Fibroblast of lung (primary cell): ENCODE measurements at regions not wholly inside any gene's neighbourhood (a gene's known extent, or its start where the extent isn't known, plus 50 kb on each side); places are given as distances from the start of the nearest gene placed in this dataset.

Source experiments
- DNase-seq, 2 donors: peaks; one replicate each; pipeline versions ENCODE4 v3.0.0 to v3.0.0-alpha.2; 2010; ENCODE audit warnings: low read depth in 2 of 2
- H2AFZ ChIP-seq: 2 replicates; pipeline ENCODE4 v1.5.1; 2012; ENCODE audit warnings: low read length, control low read depth, inconsistent platforms
- H3K27ac ChIP-seq: 2 replicates; pipeline ENCODE4 v1.5.1; 2011; ENCODE audit warnings: low read length, control low read depth; ENCODE audit not compliant: insufficient read depth
- H3K27me3 ChIP-seq: 2 replicates; pipeline ENCODE4 v1.5.1; 2011; ENCODE audit warnings: mild to moderate bottlenecking, low read length; ENCODE audit not compliant: control insufficient read depth, insufficient read depth
- H3K36me3 ChIP-seq: 2 replicates; pipeline ENCODE4 v1.5.1; 2011; ENCODE audit warnings: low read length; ENCODE audit not compliant: control insufficient read depth, insufficient read depth
- H3K4me1 ChIP-seq: 2 replicates; pipeline ENCODE4 v1.5.1; 2011; ENCODE audit warnings: low read length; ENCODE audit not compliant: control insufficient read depth, insufficient read depth; ENCODE audit errors: extremely low read depth
- H3K4me2 ChIP-seq: 2 replicates; pipeline ENCODE4 v1.5.1; 2011; ENCODE audit warnings: low read length, control low read depth; ENCODE audit not compliant: insufficient read depth; ENCODE audit errors: extremely low read depth
- H3K4me3 ChIP-seq, 4 experiments: fragments of 200-600 bp in 1 of 4; sonication (generic) in 1 of 4; replicated peaks in 1 of 4; 2 replicates each; pipeline ENCODE4 v1.5.1; 2011 to 2016; ENCODE audit warnings: low read length in 4 of 4, low read depth in 3 of 4, mild to moderate bottlenecking in 3 of 4, control low read depth in 2 of 4, inconsistent platforms in 1 of 4, mixed read lengths in 1 of 4; ENCODE audit not compliant: insufficient read depth in 1 of 4; ENCODE audit errors: control extremely low read depth in 1 of 4
- H3K79me2 ChIP-seq: 2 replicates; pipeline ENCODE4 v1.5.1; 2012; ENCODE audit warnings: mild to moderate bottlenecking, low read length, inconsistent platforms; ENCODE audit not compliant: control insufficient read depth, insufficient read depth
- H3K9ac ChIP-seq: 2 replicates; pipeline ENCODE4 v1.5.1; 2011; ENCODE audit warnings: mild to moderate bottlenecking, low read length, control low read depth; ENCODE audit not compliant: insufficient read depth
- H3K9me3 ChIP-seq: 2 replicates; pipeline ENCODE4 v1.5.1; 2012; ENCODE audit warnings: low read depth, low read length; ENCODE audit not compliant: control insufficient read depth, insufficient read depth
- H4K20me1 ChIP-seq: 2 replicates; pipeline ENCODE4 v1.5.1; 2011; ENCODE audit warnings: low read length; ENCODE audit not compliant: control insufficient read depth, insufficient read depth; ENCODE audit errors: extremely low read depth
- EZH2 ChIP-seq: IDR thresholded peaks from 2 replicates; pipeline ENCODE4 v1.5.1; 2012; ENCODE audit warnings: low read length, control low read depth, mild to moderate bottlenecking; ENCODE audit errors: missing control alignments
- TF ChIP-seq, protein P1 (sequence below), 2 donors: IDR thresholded peaks in 1 of 2; conservative IDR thresholded peaks in 1 of 2; 1 replicate in 1 of 2; 2 replicates in 1 of 2; pipeline ENCODE4 v1.5.1; 2011 to 2012; ENCODE audit warnings: low read length in 2 of 2, control low read depth in 1 of 2, inconsistent platforms in 1 of 2, low read depth in 1 of 2, mild to moderate bottlenecking in 1 of 2

DNA sequence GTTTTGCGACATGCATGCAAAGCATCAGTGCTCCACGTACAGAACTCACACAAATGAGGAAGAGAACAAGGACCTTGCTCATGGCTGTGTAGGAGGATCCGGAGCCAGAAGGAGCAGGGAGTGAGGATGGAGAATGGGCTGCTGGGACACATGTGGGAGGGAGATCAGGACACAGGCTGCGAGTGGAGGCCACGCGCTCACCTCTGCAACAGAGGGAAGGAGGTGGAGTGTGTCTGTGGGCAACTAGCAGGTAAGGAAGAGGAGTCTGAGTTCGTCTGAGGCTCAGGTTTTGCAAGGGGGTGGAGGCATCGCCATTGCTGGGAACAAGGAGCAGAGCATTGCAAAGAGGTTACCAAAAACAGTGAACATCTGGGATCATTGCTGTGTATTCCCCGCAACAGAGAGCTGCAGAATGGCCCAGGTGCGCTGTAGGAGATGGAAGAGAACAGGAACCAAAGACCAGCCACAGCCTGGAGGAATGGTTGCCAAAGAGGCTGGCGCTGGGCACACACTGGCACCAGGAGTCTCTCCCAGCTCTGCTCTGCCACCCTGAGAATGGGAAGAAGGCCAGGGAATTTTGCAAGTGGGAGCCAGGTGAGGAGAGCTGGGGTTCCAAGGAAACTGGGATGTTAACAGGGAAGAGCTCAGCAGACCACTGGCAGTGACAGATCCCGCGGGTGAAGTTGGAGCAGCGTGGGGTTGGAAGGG, 90.0 kb upstream of the RPS6KA2 start:
- no peak overlapping the region for H3K9ac ChIP-seq
- DNase-seq = no peak
- no peak overlapping the region for H2AFZ ChIP-seq
- no peak overlapping the region for H3K4me3 ChIP-seq
- no peak overlapping the region for H3K27ac ChIP-seq
- H3K27me3 ChIP-seq = no peaks in the 10 kb centered on the region
- H3K36me3 ChIP-seq = no peaks in the 10 kb centered on the region
- H3K4me1 ChIP-seq = no peaks in the 10 kb centered on the region
- no peaks in the 10 kb centered on the region for H3K9me3 ChIP-seq
- no peaks in the 10 kb centered on the region for H3K79me2 ChIP-seq
- no peak for TF ChIP-seq EZH2
- TF ChIP-seq, protein P1, sequence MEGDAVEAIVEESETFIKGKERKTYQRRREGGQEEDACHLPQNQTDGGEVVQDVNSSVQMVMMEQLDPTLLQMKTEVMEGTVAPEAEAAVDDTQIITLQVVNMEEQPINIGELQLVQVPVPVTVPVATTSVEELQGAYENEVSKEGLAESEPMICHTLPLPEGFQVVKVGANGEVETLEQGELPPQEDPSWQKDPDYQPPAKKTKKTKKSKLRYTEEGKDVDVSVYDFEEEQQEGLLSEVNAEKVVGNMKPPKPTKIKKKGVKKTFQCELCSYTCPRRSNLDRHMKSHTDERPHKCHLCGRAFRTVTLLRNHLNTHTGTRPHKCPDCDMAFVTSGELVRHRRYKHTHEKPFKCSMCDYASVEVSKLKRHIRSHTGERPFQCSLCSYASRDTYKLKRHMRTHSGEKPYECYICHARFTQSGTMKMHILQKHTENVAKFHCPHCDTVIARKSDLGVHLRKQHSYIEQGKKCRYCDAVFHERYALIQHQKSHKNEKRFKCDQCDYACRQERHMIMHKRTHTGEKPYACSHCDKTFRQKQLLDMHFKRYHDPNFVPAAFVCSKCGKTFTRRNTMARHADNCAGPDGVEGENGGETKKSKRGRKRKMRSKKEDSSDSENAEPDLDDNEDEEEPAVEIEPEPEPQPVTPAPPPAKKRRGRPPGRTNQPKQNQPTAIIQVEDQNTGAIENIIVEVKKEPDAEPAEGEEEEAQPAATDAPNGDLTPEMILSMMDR (conservative IDR thresholded peaks at IDR 0.05 in 1 of 2, IDR thresholded peaks at IDR 0.05 in 1 of 2; ENCODE audit: low read depth in 1 of 2, low read length in 2 of 2) = no peak
- H4K20me1 ChIP-seq = no peaks in the 10 kb centered on the region
- no peak overlapping the region for H3K4me2 ChIP-seq

DNA sequence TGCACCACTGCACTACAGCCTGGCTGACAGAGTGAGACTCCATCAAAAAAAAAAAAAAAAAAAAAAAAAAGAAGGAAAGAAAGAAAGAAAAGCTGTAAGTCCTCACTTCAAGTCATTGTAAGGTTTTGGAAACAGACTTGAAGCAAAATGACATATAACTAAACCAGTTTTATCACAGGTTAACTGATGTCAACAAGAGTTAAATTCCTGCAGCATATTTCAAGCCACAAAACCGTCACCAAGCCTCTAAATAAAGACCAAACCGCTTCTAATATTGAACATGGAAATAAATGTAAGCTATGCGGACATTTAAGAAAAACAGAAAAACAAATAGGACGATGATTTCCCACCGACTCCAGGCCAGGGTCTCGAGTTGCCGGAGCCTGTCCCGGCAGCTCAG, 88.9 kb upstream of the RPS6KA2 start:
- Histone ChIP-seq H3K4me1 (no peaks in the 10 kb centered on the region), H3K36me3 (no peaks in the 10 kb centered on the region), H3K79me2 (no peaks in the 10 kb centered on the region), H3K4me3 (no peak overlapping the region), H4K20me1 (no peaks in the 10 kb centered on the region), H3K4me2 (no peak overlapping the region), H3K27me3 (no peaks in the 10 kb centered on the region), H3K27ac (no peak overlapping the region), H2AFZ (no peak overlapping the region), H3K9ac (no peak overlapping the region), H3K9me3 (no peaks in the 10 kb centered on the region)
- no peak for DNase-seq
- TF ChIP-seq EZH2 = no peak
- TF ChIP-seq, protein P1 (conservative IDR thresholded peaks at IDR 0.05 in 1 of 2, IDR thresholded peaks at IDR 0.05 in 1 of 2; ENCODE audit: low read depth in 1 of 2, low read length in 2 of 2) = no peak

DNA sequence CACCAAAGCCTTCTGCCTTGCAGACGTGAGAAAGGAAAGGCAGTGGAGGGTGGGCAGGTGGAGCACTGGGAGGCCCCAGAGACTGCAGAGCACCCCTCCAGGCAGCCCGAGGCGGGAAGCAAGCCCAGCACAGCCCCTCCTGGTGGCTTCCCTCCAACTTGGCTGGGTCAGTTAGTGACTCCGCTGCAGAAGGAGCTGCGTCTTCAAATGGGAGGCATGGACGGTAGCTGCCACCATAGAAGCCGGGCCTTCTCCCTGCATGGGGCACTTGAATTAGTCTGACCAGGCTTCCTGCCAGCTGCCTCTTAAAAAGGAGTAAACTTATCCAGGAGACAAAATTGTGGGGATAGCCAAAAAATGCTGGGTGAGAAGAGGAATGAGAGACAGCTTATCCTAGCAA, 88.0 kb upstream of the RPS6KA2 start:
- H3K4me2 ChIP-seq = no peak overlapping the region
- H3K9ac ChIP-seq = no peak overlapping the region
- no peak for DNase-seq
- H3K36me3 ChIP-seq = no peaks in the 10 kb centered on the region
- no peak overlapping the region for H3K27ac ChIP-seq
- no peaks in the 10 kb centered on the region for H3K79me2 ChIP-seq
- H2AFZ ChIP-seq = no peak overlapping the region
- H3K4me1 ChIP-seq = no peaks in the 10 kb centered on the region
- no peak for TF ChIP-seq EZH2
- TF ChIP-seq, protein P1 (conservative IDR thresholded peaks at IDR 0.05 in 1 of 2, IDR thresholded peaks at IDR 0.05 in 1 of 2; ENCODE audit: low read depth in 1 of 2, low read length in 2 of 2) = no peak
- no peaks in the 10 kb centered on the region for H3K9me3 ChIP-seq
- no peaks in the 10 kb centered on the region for H4K20me1 ChIP-seq
- no peaks in the 10 kb centered on the region for H3K27me3 ChIP-seq
- H3K4me3 ChIP-seq = no peak overlapping the region
